Activated T-helper 17 cell treated with anti-CD3 and anti-CD28 coated beads, Interleukin-2, amount 50 U/mL, for 72 hours (primary cell): ENCODE measurements at regions not wholly inside any gene's neighbourhood (a gene's known extent, or its start where the extent isn't known, plus 50 kb on each side); places are given as distances from the start of the nearest gene placed in this dataset.
"Not testable (repeated sequence)": the region's sequence is repeated elsewhere in the genome, so short reads cannot be mapped to it uniquely, and the experiment has no call there.

Experiments used
- ATAC-seq: fragments of 150-1000 bp; cut with Tn5 transposase; replicated peaks from 2 replicates; pipeline ENCODE4 v1.10.0; 2021; ENCODE audit warnings: mild to moderate bottlenecking, moderate library complexity
- H3K27ac Mint-ChIP-seq: one replicate; pipeline ENCODE4 v1.8.0; 2022; ENCODE audit warnings: mixed read lengths
- H3K27me3 Mint-ChIP-seq: one replicate; pipeline ENCODE4 v1.8.0; 2022; ENCODE audit warnings: mixed read lengths
- H3K36me3 Mint-ChIP-seq: one replicate; pipeline ENCODE4 v1.8.0; 2022; ENCODE audit warnings: low read depth, mild to moderate bottlenecking, mixed read lengths
- H3K4me1 Mint-ChIP-seq: one replicate; pipeline ENCODE4 v1.8.0; 2022; ENCODE audit warnings: mixed read lengths
- H3K4me3 Mint-ChIP-seq: one replicate; pipeline ENCODE4 v1.8.0; 2022; ENCODE audit warnings: mild to moderate bottlenecking, mixed read lengths
- H3K9me3 Mint-ChIP-seq: one replicate; pipeline ENCODE4 v1.8.0; 2022; ENCODE audit warnings: mixed read lengths

DNA sequence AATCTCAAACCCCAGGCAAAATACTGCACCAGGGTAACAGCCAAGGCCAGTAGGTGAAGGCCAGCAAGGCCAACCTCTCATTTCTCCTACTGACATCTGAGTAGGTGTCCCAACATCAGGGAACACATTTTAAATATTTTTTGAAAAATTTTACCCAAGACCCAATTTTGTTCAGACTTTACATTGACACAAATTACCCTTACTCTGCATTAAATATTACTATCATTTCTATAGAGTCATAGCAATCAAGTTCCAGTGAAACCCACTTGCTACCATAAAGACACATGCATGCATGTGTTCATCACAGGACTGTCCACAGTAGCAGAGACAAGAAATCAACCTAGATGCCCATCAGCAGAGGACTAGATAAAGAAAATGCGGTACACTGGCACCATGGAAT, 99.9 kb downstream of the NRN1 start:
- no peaks in the 10 kb centered on the region for H3K9me3 Mint-ChIP-seq
- H3K36me3 Mint-ChIP-seq: no peaks in the 10 kb centered on the region
- no peaks in the 10 kb centered on the region for H3K4me1 Mint-ChIP-seq
- no peaks in the 10 kb centered on the region for H3K27me3 Mint-ChIP-seq
- H3K27ac Mint-ChIP-seq: no peak overlapping the region
- ATAC-seq: no peak
- H3K4me3 Mint-ChIP-seq: no peak overlapping the region

DNA sequence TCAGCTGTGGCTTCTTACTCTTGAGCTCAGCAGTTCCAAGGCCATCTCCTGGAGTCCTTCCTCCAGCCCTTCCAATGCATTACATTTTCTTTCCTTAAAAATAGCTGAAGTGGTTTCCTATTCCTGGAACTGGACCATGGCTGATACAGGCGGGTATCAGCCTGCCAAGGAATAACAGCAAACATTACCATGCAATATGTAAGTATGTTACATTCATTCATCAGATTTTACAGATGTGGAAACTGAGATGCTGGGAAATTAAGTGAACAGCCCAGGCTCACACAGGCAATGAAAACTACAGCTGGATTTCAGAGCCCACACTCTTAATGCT, 100.4 kb downstream of the NRN1 start:
- Mint-ChIP-seq H3K4me3 (no peak overlapping the region), H3K27ac (no peak overlapping the region), H3K27me3 (no peaks in the 10 kb centered on the region), H3K4me1 (no peaks in the 10 kb centered on the region), H3K9me3 (no peaks in the 10 kb centered on the region), H3K36me3 (no peaks in the 10 kb centered on the region)
- no peak for ATAC-seq

DNA sequence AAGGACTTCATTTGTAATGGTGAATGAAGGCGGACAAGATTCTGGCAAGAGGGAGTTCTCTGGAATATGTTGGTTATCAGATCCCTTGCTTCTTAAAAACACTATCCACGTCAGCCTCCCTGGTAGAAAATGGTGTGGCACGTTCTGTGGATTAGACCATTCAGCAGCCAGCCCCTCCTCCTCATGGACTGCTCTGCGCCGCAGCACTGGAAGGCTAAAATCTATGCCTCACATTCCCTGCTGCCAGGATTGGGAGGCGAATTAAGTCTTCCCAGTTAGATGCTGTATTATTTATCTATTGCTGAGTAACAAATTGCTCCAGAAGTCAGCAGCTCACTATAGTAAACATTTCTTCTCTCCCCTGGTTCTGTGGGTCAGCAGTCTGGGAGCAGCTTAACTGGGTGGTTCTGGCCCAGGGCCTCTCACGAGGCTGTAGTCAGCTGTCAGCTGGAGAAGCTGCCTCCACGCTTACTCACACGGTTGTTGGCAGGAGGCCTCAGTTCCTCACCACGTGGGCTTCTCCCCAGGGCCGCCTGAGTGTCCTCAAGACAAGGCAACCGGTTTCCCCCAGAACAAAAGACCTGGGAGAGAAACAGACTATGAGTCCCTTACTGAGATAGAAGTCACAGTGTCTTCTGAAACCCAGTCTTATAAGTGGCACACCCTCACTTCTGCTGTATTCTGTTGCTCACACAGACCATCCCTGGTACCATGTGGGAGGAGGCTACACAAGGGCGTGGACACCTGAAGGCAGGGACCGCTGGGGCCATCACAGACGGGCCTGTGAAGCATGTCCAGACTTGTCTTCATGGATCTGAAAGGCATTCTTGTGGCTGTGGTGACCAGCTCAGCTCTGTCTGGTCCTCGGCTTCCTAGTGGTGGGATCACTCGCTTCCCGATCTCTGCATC, 101.0 kb downstream of the NRN1 start:
- Mint-ChIP-seq H3K27me3 (no peaks in the 10 kb centered on the region), H3K27ac (no peak overlapping the region), H3K4me3 (no peak overlapping the region), H3K36me3 (no peaks in the 10 kb centered on the region), H3K9me3 (no peaks in the 10 kb centered on the region), H3K4me1 (no peaks in the 10 kb centered on the region)
- ATAC-seq: no peak

DNA sequence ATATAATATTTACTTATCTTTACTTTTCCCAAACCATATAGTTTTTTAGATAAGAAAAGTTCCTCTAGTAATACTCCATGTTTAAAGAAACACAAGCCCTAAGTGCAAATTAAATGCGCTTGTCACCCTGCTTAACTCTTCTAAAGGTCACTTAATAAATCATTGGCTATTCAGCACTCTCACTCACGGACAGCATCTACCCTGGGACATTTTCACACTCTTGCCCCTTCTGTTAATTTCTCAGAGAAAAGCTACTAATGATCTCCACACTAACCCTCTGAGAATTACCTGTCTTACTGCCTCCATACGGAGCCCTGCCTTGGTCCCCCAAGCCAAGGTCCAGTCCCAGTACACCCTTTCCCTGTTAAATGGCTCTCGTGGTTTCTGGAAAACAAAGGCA, 102.2 kb downstream of the NRN1 start:
- no peaks in the 10 kb centered on the region for H3K27me3 Mint-ChIP-seq
- no peak overlapping the region for H3K4me3 Mint-ChIP-seq
- H3K27ac Mint-ChIP-seq: no peak overlapping the region
- no peaks in the 10 kb centered on the region for H3K4me1 Mint-ChIP-seq
- no peak for ATAC-seq
- no peaks in the 10 kb centered on the region for H3K36me3 Mint-ChIP-seq
- no peaks in the 10 kb centered on the region for H3K9me3 Mint-ChIP-seq

DNA sequence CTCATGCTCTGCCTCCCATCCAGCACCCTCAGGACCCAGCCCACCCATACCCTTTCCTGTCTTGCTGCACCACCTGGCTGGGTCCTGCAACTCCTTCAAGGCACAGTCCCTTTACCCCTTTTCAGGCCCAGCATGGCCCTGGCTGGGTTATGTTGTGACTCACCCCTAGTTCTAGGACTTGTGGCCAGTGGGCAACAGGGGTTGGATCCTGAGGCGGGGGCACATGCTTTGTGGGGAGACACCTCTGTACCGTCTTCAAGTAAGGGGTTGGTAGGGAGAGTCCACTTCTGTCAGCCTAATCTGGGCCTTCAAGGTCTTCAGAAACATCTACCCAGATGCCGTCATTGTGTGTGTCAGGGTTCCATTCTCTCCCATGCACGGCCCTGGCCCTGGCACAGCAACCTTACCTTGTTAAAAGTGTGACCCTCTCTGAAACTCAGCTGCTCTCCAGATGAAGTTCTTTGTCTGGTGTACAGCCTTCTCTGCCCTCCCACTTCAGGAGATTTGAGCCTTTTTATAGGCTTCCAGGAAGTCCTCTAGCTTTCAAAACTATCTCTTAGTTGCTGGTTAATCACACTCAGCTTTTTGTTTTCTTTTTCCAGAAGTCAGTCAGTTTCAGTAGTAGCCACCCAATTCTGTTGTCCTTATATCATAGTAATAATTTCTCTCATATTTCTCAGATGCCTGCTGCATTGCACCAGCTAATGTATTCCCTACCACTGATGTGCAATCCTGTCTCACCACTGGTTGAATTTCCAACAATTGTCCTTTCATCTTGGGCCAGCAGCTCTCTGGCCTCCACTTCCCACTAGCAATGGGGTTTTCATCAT, 107.3 kb downstream of the NRN1 start:
- no peak overlapping the region for H3K27ac Mint-ChIP-seq
- no peaks in the 10 kb centered on the region for H3K36me3 Mint-ChIP-seq
- H3K4me1 Mint-ChIP-seq: peaks cover 5% of the 10 kb centered on the region
- H3K9me3 Mint-ChIP-seq: no peaks in the 10 kb centered on the region
- H3K4me3 Mint-ChIP-seq: no peak overlapping the region
- H3K27me3 Mint-ChIP-seq: no peaks in the 10 kb centered on the region
- ATAC-seq: no peak

DNA sequence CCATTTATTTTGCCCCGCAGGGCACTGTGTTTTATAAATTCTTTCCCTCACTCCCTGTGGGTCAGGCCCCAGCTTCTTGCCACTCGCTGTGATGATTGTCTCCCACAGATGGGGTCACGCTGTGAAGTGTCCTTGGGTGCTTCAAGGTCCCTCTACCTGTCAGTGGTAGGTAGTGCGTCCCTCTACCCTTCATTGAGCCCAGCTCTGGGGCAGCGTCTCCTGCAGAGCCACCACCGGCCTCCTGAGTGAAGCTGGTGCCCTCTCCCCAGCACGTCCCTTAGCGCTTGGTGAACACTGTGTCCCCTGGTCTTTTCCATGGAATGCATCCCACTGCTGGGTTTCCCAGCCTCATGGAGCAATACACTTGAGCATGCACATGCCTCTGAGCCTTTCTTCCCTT, 108.2 kb downstream of the NRN1 start:
- Mint-ChIP-seq H3K36me3 (no peaks in the 10 kb centered on the region), H3K27me3 (no peaks in the 10 kb centered on the region), H3K27ac (no peak overlapping the region), H3K4me3 (no peak overlapping the region), H3K4me1 (peaks cover 5% of the 10 kb centered on the region), H3K9me3 (no peaks in the 10 kb centered on the region)
- ATAC-seq: no peak

DNA sequence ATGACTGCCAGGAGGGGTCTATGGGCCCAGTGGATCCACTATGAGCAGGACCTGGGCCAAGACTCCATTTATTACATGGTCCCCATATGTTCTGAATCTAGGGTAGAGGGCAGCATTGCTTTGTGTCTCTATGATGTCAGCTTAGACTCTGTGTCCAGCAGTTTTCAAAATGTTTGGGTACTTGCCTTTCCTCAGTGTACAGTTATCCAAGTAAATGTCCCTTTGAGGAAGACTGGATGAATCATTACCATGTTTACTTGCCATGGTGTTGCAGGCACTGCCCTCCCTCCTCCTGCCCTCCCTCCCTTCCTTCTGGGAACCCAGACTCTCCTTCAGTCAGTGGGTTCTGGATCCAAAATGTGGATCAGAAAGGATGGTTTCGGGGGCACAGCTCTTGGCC, 108.6 kb downstream of the NRN1 start:
- peaks cover 5% of the 10 kb centered on the region for H3K4me1 Mint-ChIP-seq
- H3K36me3 Mint-ChIP-seq: no peaks in the 10 kb centered on the region
- no peaks in the 10 kb centered on the region for H3K9me3 Mint-ChIP-seq
- no peak overlapping the region for H3K4me3 Mint-ChIP-seq
- no peak overlapping the region for H3K27ac Mint-ChIP-seq
- no peak for ATAC-seq
- no peaks in the 10 kb centered on the region for H3K27me3 Mint-ChIP-seq

DNA sequence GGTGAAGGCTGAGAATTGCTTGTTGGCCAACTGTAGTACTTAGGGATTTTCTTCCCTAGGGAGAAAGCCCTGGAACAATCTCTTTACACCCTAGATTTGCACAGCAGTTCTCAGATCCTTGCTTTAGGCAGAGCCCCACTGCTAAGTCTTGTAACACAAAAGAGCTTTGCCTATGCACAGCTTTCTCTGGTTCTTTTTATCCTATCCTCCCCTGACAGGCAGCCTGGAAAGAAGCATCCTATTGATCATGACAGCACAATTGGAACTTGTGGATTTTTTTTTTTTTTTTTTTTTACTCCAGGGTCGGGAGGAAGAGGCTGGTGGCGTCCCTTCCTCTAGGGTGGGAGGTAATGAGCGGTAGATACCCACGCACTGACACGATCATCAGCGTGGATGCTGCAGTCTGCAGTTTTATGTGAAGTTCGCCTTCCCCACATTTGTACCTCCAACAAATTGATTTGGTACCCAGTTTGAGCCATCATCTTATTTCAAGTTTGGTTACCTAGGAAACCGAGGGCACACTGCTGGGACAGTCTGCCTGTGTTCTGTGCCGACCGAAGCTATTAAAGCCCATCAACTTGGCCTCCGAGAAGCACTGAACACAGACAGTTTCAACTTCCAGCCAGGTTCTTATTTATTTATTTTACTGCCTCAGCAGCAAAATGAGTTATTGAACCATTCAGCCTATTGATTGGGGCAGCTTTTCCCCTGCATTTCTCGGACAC, 110.1 kb downstream of the NRN1 start:
- H3K27ac Mint-ChIP-seq: no peak overlapping the region
- H3K4me3 Mint-ChIP-seq: no peak overlapping the region
- no peaks in the 10 kb centered on the region for H3K27me3 Mint-ChIP-seq
- H3K9me3 Mint-ChIP-seq: no peaks in the 10 kb centered on the region
- no peak for ATAC-seq
- peaks cover 5% of the 10 kb centered on the region for H3K4me1 Mint-ChIP-seq
- no peaks in the 10 kb centered on the region for H3K36me3 Mint-ChIP-seq

DNA sequence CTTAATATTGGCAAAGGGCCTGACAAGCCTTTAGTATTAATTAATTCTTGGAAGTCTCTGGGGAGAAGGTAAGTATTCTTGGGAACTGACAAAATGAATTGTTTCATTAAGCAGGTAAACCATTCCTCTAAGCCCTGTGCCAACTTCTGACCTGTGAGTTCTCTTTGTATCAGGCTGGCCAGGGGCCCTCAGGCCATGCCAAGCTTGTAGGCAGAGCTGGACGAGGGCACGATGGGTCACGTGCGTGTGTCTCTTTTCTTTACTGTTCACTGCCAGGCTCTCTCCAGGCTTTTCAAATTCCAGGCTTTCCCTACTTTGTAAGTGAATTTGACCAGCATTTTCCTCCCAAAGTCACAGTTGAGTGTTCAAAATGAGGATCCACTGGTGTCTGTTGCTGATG, 112.4 kb downstream of the NRN1 start:
- no peak for ATAC-seq
- Mint-ChIP-seq H3K27ac (no peak overlapping the region), H3K4me1 (peaks cover 5% of the 10 kb centered on the region), H3K4me3 (no peak overlapping the region), H3K27me3 (no peaks in the 10 kb centered on the region), H3K9me3 (no peaks in the 10 kb centered on the region), H3K36me3 (no peaks in the 10 kb centered on the region)

DNA sequence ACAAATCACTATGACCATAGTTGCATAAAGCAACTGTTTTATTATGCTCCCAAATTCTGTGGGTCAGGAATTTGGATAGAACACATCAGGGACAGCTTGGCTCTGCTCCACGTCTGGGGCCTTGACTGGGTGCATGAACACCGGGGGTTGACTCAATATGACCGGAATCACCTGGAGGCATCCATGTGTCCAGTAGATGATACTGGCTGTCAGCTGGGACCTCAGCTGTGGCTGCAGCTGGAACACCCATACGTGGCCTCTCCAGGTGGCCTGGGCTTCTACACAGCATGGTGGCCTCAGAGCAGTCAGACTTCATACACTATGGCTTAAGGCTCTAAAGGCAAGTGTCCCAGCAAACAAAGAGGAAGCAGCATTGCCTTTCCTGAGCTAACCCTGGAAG, 113.4 kb downstream of the NRN1 start:
- Mint-ChIP-seq H3K4me3 (peak overlapping the region; percentile 92), H3K27ac (no peak overlapping the region), H3K36me3 (no peaks in the 10 kb centered on the region), H3K27me3 (no peaks in the 10 kb centered on the region), H3K9me3 (no peaks in the 10 kb centered on the region), H3K4me1 (no peaks in the 10 kb centered on the region)
- ATAC-seq: no peak

DNA sequence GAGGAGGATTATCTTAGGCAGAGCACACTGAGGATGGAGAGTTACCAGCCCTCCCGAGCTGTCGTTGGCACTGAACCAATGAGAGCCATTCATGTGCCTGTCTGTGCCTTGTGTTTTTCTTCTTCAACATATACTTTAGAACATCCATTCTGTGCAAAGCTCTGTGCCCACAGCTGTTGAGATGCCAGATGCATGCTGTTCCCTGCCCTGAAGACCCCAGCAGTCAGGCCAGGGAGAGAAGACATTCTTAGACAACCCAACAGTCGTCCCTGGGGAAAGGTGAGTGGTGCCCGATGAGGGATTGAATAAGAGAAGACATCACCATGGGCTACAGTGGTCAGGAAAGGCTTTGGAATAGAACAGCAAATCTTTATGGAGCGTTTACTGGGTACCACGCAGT, 114.1 kb downstream of the NRN1 start:
- Mint-ChIP-seq H3K27ac (peak overlapping the region; percentile 94), H3K9me3 (no peaks in the 10 kb centered on the region), H3K4me3 (peak overlapping the region; percentile 92), H3K36me3 (no peaks in the 10 kb centered on the region), H3K27me3 (no peaks in the 10 kb centered on the region), H3K4me1 (no peaks in the 10 kb centered on the region)
- ATAC-seq: peak; percentile 5

DNA sequence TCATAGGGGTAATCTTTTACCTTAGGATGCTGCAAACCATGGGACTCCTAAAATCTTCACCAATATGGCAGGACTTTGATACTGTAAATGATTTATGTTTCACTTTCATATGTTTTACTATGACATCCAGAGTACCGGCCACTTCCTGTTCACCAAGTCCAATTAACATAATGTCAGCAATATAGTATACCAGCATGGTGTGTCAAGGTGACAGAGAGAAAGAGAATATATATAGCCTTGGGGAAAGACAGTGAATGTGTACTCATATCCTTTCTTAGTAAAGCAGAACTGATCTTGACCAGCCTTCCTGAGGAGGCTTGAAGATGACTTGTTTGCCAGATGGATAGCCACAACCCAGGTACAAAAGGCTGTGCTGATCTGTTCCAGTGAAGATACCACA, 127.9 kb downstream of the NRN1 start:
- no peak overlapping the region for H3K27ac Mint-ChIP-seq
- H3K36me3 Mint-ChIP-seq: no peaks in the 10 kb centered on the region
- peaks cover 5% of the 10 kb centered on the region for H3K4me1 Mint-ChIP-seq
- H3K4me3 Mint-ChIP-seq: no peak overlapping the region
- H3K27me3 Mint-ChIP-seq: no peaks in the 10 kb centered on the region
- H3K9me3 Mint-ChIP-seq: peaks cover 4% of the 10 kb centered on the region
- peak; percentile 69 for ATAC-seq

DNA sequence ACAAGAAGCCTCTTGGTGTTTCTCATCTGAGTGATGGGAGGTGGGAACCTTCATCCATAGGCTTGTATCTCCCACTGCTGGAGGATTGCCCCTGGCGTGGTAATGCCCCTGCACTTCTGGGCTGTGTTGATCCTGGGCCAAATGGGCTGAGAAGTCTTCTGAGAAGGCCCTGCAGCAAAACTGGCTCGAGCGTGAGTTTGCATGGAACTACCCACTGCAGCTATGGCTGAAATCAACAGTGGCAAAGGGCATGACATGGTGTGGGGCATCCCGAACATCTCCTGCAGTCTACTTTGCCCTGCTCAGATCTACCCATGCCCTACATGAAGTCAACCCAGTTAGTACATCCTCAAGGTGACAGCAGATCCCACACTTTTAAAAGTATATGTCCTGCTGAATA, 130.6 kb downstream of the NRN1 start:
- Mint-ChIP-seq H3K4me1 (peaks cover 14% of the 10 kb centered on the region), H3K27ac (no peak overlapping the region), H3K9me3 (peaks cover 9% of the 10 kb centered on the region), H3K4me3 (no peak overlapping the region), H3K36me3 (no peaks in the 10 kb centered on the region), H3K27me3 (no peaks in the 10 kb centered on the region)
- ATAC-seq: no peak

DNA sequence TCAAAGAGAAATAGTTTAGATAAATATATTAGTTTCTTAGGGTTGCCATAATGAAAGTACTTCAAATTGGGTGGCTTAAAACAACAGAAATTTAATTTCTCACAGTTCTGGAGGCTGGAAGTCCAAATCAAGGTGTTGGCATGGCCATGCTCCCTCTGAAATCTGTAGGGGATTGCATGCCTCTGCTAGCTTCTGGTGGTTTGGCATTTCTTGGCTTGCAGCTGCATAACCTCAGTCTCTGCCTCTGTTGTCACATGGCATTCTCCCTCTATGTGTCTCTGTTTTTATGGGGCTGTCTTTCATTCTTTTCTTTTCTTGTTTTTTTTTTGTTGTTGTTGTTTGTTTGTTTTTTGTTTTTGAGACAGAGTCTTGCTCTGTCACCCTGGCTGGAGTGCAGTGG, 132.7 kb downstream of the NRN1 start:
- not testable (repeated sequence) for H3K27ac Mint-ChIP-seq, ATAC-seq, H3K9me3 Mint-ChIP-seq, H3K4me3 Mint-ChIP-seq, H3K36me3 Mint-ChIP-seq, H3K27me3 Mint-ChIP-seq
- H3K4me1 Mint-ChIP-seq: peaks cover 13% of the 10 kb centered on the region

DNA sequence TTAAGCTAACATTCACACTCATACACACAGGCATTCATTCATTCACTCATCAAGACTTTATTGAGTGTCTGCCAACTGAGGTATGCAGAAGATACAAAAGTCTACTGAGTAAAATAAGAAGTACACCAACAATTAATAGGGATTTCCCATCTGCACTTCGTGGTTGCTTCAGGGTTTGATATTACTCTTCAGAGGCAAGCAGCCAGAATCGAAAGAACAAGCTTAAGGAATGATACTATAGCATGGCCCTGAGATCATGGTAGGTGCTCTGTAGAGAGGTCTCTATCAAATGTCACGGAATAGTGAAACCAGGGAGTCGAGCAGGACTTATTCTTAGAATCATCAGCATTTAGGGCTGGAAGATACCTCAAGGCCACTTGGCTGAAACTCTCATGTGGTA, 135.4 kb downstream of the NRN1 start:
- H3K36me3 Mint-ChIP-seq: no peaks in the 10 kb centered on the region
- H3K4me1 Mint-ChIP-seq: peaks cover 19% of the 10 kb centered on the region
- H3K27me3 Mint-ChIP-seq: no peaks in the 10 kb centered on the region
- H3K27ac Mint-ChIP-seq: peak overlapping the region; percentile 9
- peaks cover 5% of the 10 kb centered on the region for H3K9me3 Mint-ChIP-seq
- ATAC-seq: peak; percentile 88
- no peak overlapping the region for H3K4me3 Mint-ChIP-seq
